ENCODE measurements at regions not wholly inside any gene's neighbourhood (a gene's known extent, or its start where the extent isn't known, plus 50 kb on each side); places are given as distances from the start of the nearest gene placed in this dataset.
"Not testable (repeated sequence)": the region's sequence is repeated elsewhere in the genome, so short reads cannot be mapped to it uniquely, and the experiment has no call there.

DNA sequence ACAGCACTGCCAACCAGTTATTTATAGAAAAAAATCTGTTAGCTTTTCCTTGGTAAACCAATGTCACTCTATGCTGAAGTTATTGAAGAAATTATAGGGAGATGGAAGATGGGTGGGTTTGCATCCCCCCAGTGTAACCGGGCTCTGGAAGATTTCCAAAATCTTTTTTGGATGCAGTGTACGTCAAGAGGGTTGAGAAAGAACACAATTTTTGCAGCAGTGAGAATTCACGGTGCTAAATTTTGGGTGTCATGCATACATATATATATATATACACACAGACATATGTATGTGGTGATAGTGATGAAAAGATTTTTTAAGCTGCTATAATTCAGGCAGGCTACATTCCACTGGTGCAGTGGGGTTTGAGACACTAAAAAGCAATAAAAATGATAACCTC, 91.4 kb upstream of the MAGI3 start:
- no peak overlapping the region for H4K8ac ChIP-seq (ENCODE audit: low read depth, low read length)
- H3K36me3 ChIP-seq (replicated peaks in 1 of 2; ENCODE audit: control insufficient read depth in 2 of 2, insufficient read depth in 2 of 2, low read length in 2 of 2): no peaks in the 10 kb centered on the region
- H3K18ac ChIP-seq (ENCODE audit: low read length): no peak overlapping the region
- no peak overlapping the region for H3K27ac ChIP-seq (replicated peaks; ENCODE audit: low read length)
- no peak for DNase-seq (ENCODE audit: low spot score)
- H2AFZ ChIP-seq (ENCODE audit: low read length): no peak overlapping the region
- no peaks in the 10 kb centered on the region for H3K4me1 ChIP-seq (ENCODE audit: control insufficient read depth in 2 of 2, insufficient read depth in 1 of 2, low read depth in 1 of 2, low read length in 2 of 2)
- no peak overlapping the region for H2BK5ac ChIP-seq (ENCODE audit: low read length)
- H2BK15ac ChIP-seq (ENCODE audit: low read length): no peak overlapping the region
- H4K91ac ChIP-seq (ENCODE audit: low read depth, low read length, poor library complexity): no peak overlapping the region
- WGBS, 2 donors (ENCODE audit: extremely low coverage in 2 of 2, insufficient read length in 2 of 2, insufficient replicate concordance in 1 of 2): no CpG with 5 or more reads among the region's 3 CpGs
- peaks cover 0 to 4% (median 0%) of the 10 kb centered on the region in 3 experiments for H3K27me3 ChIP-seq (ENCODE audit: control insufficient read depth in 3 of 3, insufficient read depth in 3 of 3, low read depth in 1 of 3, low read length in 3 of 3)
- no peak overlapping the region for H3K14ac ChIP-seq (ENCODE audit: low read length)
- H3K9me3 ChIP-seq (replicated peaks in 1 of 2; ENCODE audit: control insufficient read depth in 2 of 2, insufficient read depth in 1 of 2, low read depth in 1 of 2, low read length in 2 of 2): no peaks in the 10 kb centered on the region
- no peak overlapping the region for H2BK120ac ChIP-seq (ENCODE audit: low read depth, low read length)
- H3K79me1 ChIP-seq (ENCODE audit: low read depth, low read length): no peaks in the 10 kb centered on the region
- no peak overlapping the region for H3K9ac ChIP-seq (ENCODE audit: low read depth, low read length, poor library complexity)
- no peak overlapping the region for H3K4me2 ChIP-seq (ENCODE audit: insufficient read depth, low read length, poor library complexity, severe bottlenecking)
- no peak overlapping the region for H3K4ac ChIP-seq (ENCODE audit: low read length)
- no peak overlapping the region for H2AK5ac ChIP-seq (ENCODE audit: low read depth, low read length)
- no peak overlapping the region for H3K23ac ChIP-seq (ENCODE audit: low read depth, low read length, poor library complexity)
- no peak overlapping the region for H2BK12ac ChIP-seq (ENCODE audit: low read length)
- H3K4me3 ChIP-seq (ENCODE audit: low read length in 2 of 2): no peak overlapping the region

DNA sequence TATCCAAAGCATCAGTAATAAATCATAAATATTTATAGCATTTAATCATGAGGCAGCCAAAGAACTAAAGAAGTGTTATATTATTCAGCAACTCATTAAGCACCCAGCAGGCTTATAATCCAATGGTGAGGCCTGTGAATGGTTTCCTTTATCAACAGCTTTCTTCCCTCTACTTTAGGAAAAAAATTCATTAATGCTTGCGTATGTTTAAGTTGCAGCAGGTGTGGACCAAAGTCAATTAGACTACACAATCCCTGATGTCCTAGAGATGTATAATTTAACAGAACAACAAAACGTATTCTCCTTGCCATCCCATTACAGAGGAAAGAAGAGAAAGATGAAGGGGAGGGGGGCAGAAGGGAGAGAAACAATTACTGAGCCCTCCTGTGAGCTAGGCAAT, 87.7 kb upstream of the MAGI3 start:
- no peak overlapping the region for H3K4me3 ChIP-seq (ENCODE audit: low read length in 2 of 2)
- H3K27me3 ChIP-seq (ENCODE audit: control insufficient read depth in 3 of 3, insufficient read depth in 3 of 3, low read depth in 1 of 3, low read length in 3 of 3): peaks cover 0 to 8% (median 0%) of the 10 kb centered on the region in 3 experiments
- H3K79me1 ChIP-seq (ENCODE audit: low read depth, low read length): no peaks in the 10 kb centered on the region
- H3K23ac ChIP-seq (ENCODE audit: low read depth, low read length, poor library complexity): no peak overlapping the region
- no peak overlapping the region for H3K4ac ChIP-seq (ENCODE audit: low read length)
- H3K9ac ChIP-seq (ENCODE audit: low read depth, low read length, poor library complexity): no peak overlapping the region
- no peak overlapping the region for H2BK15ac ChIP-seq (ENCODE audit: low read length)
- no peak overlapping the region for H4K91ac ChIP-seq (ENCODE audit: low read depth, low read length, poor library complexity)
- H3K14ac ChIP-seq (ENCODE audit: low read length): no peak overlapping the region
- no peak overlapping the region for H4K8ac ChIP-seq (ENCODE audit: low read depth, low read length)
- no peak overlapping the region for H3K18ac ChIP-seq (ENCODE audit: low read length)
- H2AFZ ChIP-seq (ENCODE audit: low read length): no peak overlapping the region
- no peak overlapping the region for H2BK12ac ChIP-seq (ENCODE audit: low read length)
- no peaks in the 10 kb centered on the region for H3K36me3 ChIP-seq (replicated peaks in 1 of 2; ENCODE audit: control insufficient read depth in 2 of 2, insufficient read depth in 2 of 2, low read length in 2 of 2)
- H2BK120ac ChIP-seq (ENCODE audit: low read depth, low read length): no peak overlapping the region
- H2AK5ac ChIP-seq (ENCODE audit: low read depth, low read length): no peak overlapping the region
- no peaks in the 10 kb centered on the region for H3K9me3 ChIP-seq (replicated peaks in 1 of 2; ENCODE audit: control insufficient read depth in 2 of 2, insufficient read depth in 1 of 2, low read depth in 1 of 2, low read length in 2 of 2)
- WGBS, 2 donors (ENCODE audit: extremely low coverage in 2 of 2, insufficient read length in 2 of 2, insufficient replicate concordance in 1 of 2): no CpG with 5 or more reads among the region's 2 CpGs
- DNase-seq (ENCODE audit: low spot score): no peak
- no peak overlapping the region for H3K27ac ChIP-seq (replicated peaks; ENCODE audit: low read length)
- peaks cover 0 to 3% of the 10 kb centered on the region in 2 donors for H3K4me1 ChIP-seq (ENCODE audit: control insufficient read depth in 2 of 2, insufficient read depth in 1 of 2, low read depth in 1 of 2, low read length in 2 of 2)
- no peak overlapping the region for H3K4me2 ChIP-seq (ENCODE audit: insufficient read depth, low read length, poor library complexity, severe bottlenecking)
- no peak overlapping the region for H2BK5ac ChIP-seq (ENCODE audit: low read length)

DNA sequence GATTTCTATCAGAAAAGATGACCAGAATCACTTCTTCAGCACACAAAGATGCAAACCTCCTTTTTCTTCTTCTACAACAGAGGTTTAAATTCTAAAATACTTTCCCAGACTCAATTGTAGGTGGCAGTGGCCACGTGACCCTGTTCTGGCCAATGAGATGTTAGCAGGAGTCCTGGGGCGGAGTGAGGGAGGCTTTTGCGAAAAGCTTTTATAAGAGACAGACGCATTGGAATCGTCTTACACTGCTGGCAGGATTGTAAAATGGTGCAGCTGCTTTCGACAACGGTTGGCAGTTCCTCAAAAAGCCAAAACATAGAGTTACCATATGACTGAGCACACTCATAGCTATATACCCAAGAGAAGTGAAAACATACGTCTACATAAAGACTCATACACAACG, 87.0 kb upstream of the MAGI3 start:
- Histone ChIP-seq H3K23ac (ENCODE audit: low read depth, low read length, poor library complexity) (no peak overlapping the region), H2BK120ac (ENCODE audit: low read depth, low read length) (no peak overlapping the region), H3K27ac (replicated peaks; ENCODE audit: low read length) (no peak overlapping the region), H3K27me3 (ENCODE audit: control insufficient read depth in 3 of 3, insufficient read depth in 3 of 3, low read depth in 1 of 3, low read length in 3 of 3) (peaks cover 0 to 14% (median 0%) of the 10 kb centered on the region in 3 experiments), H3K9ac (ENCODE audit: low read depth, low read length, poor library complexity) (no peak overlapping the region), H4K8ac (ENCODE audit: low read depth, low read length) (no peak overlapping the region), H3K36me3 (replicated peaks in 1 of 2; ENCODE audit: control insufficient read depth in 2 of 2, insufficient read depth in 2 of 2, low read length in 2 of 2) (no peaks in the 10 kb centered on the region), H4K91ac (ENCODE audit: low read depth, low read length, poor library complexity) (no peak overlapping the region), H3K14ac (ENCODE audit: low read length) (no peak overlapping the region), H2BK5ac (ENCODE audit: low read length) (no peak overlapping the region), H3K9me3 (replicated peaks in 1 of 2; ENCODE audit: control insufficient read depth in 2 of 2, insufficient read depth in 1 of 2, low read depth in 1 of 2, low read length in 2 of 2) (no peaks in the 10 kb centered on the region), H3K4ac (ENCODE audit: low read length) (no peak overlapping the region), H3K4me1 (ENCODE audit: control insufficient read depth in 2 of 2, insufficient read depth in 1 of 2, low read depth in 1 of 2, low read length in 2 of 2) (peaks cover 0 to 3% of the 10 kb centered on the region in 2 donors), H2BK12ac (ENCODE audit: low read length) (no peak overlapping the region), H3K18ac (ENCODE audit: low read length) (no peak overlapping the region), H2AK5ac (ENCODE audit: low read depth, low read length) (no peak overlapping the region), H3K4me2 (ENCODE audit: insufficient read depth, low read length, poor library complexity, severe bottlenecking) (no peak overlapping the region), H3K4me3 (ENCODE audit: low read length in 2 of 2) (no peak overlapping the region), H3K79me1 (ENCODE audit: low read depth, low read length) (no peaks in the 10 kb centered on the region), H2BK15ac (ENCODE audit: low read length) (no peak overlapping the region), H2AFZ (ENCODE audit: low read length) (no peak overlapping the region)
- no CpG with 5 or more reads among the region's 9 CpGs for WGBS, 2 donors (ENCODE audit: extremely low coverage in 2 of 2, insufficient read length in 2 of 2, insufficient replicate concordance in 1 of 2)
- no peak for DNase-seq (ENCODE audit: low spot score)

DNA sequence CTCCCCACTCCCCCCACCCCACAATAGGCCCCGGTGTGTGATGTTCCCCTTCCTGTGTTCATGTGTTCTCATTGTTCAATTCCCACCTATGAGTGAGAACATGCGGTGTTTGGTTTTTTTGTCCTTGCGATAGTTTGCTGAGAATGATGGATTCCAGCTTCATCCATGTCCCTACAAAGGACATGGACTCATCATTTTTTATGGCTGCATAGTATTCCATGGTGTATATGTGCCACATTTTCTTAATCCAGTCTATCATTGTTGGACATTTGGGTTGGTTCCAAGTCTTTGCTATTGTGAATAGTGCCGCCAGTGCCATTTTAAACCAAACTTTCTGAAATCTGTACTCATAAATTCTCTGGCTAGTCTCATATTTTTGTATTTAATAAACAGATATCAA, 85.3 kb upstream of the MAGI3 start:
- not testable (repeated sequence) for H3K9ac ChIP-seq (ENCODE audit: low read depth, low read length, poor library complexity); H3K14ac ChIP-seq (ENCODE audit: low read length); H3K4me1 ChIP-seq (ENCODE audit: control insufficient read depth in 2 of 2, insufficient read depth in 1 of 2, low read depth in 1 of 2, low read length in 2 of 2); H3K4me2 ChIP-seq (ENCODE audit: insufficient read depth, low read length, poor library complexity, severe bottlenecking); H3K18ac ChIP-seq (ENCODE audit: low read length); H3K79me1 ChIP-seq (ENCODE audit: low read depth, low read length); H4K91ac ChIP-seq (ENCODE audit: low read depth, low read length, poor library complexity); H2BK12ac ChIP-seq (ENCODE audit: low read length); H4K8ac ChIP-seq (ENCODE audit: low read depth, low read length); H2BK15ac ChIP-seq (ENCODE audit: low read length); H3K4ac ChIP-seq (ENCODE audit: low read length); H3K27ac ChIP-seq (replicated peaks; ENCODE audit: low read length); H2AK5ac ChIP-seq (ENCODE audit: low read depth, low read length); H2BK120ac ChIP-seq (ENCODE audit: low read depth, low read length); DNase-seq (ENCODE audit: low spot score); H2BK5ac ChIP-seq (ENCODE audit: low read length); H3K36me3 ChIP-seq (replicated peaks in 1 of 2; ENCODE audit: control insufficient read depth in 2 of 2, insufficient read depth in 2 of 2, low read length in 2 of 2); H2AFZ ChIP-seq (ENCODE audit: low read length); H3K23ac ChIP-seq (ENCODE audit: low read depth, low read length, poor library complexity); H3K4me3 ChIP-seq (ENCODE audit: low read length in 2 of 2); H3K9me3 ChIP-seq (replicated peaks in 1 of 2; ENCODE audit: control insufficient read depth in 2 of 2, insufficient read depth in 1 of 2, low read depth in 1 of 2, low read length in 2 of 2)
- WGBS, 2 donors (ENCODE audit: extremely low coverage in 2 of 2, insufficient read length in 2 of 2, insufficient replicate concordance in 1 of 2): no CpG with 5 or more reads among the region's 4 CpGs
- peaks cover 0 to 11% (median 0%) of the 10 kb centered on the region in 3 experiments for H3K27me3 ChIP-seq (ENCODE audit: control insufficient read depth in 3 of 3, insufficient read depth in 3 of 3, low read depth in 1 of 3, low read length in 3 of 3)
